ENCODE measurements at regions not wholly inside any gene's neighbourhood (a gene's known extent, or its start where the extent isn't known, plus 50 kb on each side); places are given as distances from the start of the nearest gene placed in this dataset.

DNA sequence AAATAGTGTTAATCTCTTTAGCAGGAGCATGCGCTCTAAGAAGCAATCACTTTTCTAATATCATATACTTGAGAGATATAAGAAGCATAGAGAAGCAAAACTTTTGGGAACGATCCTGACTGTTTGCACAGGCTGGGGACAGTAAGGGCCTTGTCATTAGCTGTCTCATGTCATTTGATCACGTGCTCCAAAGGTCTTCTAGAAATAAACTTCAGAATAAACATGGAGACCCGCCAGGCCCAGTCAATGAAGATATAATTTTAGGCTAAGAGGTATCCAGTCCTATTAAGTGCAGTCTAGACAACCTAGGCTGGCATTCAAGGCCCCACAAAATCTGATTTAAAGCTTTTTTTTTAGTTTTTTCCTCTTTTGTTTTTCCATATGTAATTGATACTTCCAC is 111.0 kb upstream of the APC start:
- DNase-seq = no peak

DNA sequence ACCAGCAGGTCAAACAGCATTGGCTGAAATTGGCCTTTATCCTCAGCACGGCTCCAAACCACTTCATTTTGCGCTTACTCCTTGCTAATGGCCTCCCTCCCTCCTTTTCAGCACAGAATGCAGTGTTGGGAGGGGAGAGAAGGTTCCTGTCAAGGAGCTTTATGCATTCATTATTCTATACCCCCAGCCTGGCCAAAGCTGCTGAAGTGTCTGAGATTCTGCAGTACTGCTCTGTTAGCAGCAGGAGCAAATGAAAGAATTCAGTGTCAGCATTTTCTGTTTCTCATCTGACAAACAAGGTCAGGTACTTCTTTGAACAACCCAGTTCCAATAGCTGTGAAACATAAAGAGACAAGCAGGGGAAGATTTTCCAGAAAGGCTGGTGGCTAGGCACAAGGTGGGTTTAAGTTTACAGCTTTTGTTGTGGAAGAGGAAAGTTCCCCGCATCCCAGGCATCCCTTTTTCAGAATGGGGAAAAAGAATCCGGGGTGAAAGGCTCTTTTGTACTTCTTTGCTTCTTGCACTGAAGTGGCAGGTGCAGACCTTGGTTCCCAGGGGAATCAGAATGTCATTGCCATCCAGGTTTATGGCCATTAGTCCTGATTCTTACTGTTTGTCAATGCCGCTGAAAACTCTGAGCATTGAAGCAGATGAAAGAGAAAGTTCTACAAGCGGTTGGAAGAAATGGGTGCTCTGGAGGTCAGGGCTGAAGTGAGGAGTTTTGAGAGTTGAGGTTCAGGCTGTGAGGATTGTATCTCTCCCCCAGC is 109.3 kb upstream of the APC start:
- no peak for DNase-seq

DNA sequence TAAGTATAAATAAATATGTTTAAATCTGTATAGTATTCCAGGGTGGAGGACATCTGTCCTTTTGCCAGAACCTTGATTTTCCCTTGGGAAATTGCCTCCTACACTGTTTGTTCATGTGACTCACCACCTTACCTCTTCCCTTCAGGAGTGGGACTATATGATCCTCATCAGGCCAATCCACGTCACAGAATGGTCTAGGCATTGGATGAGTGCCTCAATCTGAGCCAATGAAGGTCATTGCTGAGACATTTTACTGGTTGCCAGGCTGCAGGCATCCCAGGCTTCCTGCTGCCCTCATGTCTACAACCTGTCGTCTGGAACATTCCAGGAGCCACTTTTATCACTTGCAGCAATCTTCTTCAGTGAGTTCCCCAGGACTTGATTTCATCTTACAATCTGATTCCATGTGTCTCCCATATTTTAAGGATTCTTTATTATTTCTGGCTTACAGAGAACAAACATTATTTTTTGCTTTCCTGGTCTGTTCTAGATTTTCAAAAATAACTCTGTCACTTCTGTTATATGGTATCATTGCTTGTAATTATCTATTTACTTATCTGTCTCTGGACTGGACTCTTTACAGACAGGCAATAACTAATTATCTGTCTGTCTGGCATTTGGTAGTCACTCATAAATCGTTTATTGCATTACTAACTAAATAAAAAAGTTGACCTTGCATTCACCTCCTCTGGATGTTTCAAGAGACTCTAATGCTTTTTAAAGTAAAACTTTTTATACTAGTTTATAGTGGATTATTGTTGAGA is 107.3 kb upstream of the APC start:
- no peak for DNase-seq

DNA sequence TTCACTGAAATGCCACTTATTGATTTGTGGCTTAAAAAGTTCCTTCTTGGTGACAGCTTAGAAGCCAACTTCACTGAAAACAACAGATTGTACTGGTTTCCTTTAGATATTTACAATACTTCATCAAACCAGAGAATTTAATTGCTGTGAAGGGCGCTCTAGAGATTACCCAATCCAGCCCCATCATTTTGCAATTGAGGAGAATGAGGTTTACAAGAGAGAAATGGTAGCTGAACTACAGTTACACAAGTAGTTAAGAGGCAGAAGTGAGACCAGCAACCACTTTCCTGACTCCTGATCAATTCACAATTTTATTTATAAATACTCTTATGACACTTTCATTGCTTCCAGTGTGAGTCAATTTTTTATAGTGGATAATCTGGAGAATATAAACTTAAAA is 103.5 kb upstream of the APC start:
- DNase-seq = no peak

DNA sequence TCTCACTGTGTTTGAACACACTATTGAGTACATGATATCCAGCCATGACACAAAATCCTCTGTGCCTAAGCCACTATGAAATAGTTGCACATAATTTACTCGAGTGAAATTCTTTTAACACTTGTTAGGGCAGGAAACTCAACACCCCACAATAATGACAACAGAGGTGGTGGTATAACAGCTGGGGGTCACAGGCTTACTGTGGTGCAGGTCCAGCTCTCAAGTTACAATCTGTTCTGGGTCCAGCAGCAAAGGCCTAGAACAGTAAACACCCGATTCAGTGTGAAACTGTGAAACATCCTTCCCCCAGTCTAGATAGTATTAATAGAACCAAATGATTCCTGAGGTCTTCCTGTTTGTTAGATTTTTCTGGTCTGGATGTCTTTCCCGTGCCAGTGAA is 102.9 kb upstream of the APC start:
- no peak for DNase-seq

DNA sequence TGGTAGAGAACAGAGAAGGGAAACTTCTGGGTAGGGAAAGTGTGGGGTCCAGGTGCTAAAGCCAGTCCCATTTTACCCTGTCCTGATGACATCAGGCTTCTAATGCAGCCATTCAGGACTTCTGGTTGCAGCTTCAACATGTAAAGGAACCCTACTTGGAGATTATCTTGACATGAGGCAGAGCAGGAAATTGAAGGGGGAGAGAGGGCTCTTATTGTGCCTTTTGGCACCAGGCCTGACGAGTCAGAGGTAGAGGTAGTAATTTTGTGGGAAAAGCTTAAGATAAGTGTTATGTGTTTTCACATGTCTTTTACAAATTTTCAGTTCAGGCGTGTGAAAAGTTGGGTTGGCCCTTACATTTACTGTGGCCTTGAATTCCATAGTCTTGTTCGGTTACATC is 102.4 kb upstream of the APC start:
- no peak for DNase-seq

DNA sequence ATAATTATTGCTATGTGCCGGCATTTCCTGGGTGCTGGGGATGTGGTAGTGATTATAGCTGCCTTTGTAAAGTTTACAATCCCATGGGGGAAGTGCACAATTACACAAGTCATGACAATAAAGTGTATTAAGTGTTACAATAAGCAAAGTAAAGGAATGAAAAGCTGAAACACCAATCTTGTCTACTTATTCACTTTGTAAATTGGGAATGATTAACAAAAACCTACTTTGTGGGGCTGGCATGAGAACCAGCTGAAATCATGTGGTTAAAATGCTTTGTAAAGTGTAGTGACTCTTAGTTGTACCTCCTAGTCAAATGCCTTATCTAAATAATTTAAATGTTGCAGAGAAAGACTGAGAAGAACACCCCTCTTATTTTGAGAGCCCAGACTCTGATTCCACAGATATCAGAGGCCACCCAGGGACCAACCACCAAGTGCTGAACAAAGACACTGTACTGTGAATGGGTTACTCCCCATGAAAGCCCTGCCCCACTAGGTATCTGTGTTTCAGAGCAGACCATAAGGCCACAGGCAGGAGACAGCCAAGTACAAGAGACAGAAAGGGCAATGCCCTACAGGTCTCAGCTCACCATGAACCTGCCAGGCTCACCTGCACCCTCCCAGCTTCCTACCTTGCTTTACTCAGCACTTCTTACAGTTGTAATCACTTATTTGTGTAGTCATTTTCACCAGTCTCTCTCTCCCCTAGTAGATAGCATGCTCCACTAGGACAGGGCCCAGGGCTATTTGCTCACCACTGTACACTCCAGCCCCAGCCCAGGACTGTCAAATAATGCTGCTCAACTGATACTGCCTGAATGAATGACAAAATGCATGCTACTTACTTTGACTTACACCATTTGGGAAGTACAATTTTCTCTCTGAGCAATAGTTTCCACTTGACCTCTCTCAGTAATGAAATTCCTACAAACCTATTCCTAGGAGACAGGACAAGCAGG is 101.6 kb upstream of the APC start:
- no peak for DNase-seq

DNA sequence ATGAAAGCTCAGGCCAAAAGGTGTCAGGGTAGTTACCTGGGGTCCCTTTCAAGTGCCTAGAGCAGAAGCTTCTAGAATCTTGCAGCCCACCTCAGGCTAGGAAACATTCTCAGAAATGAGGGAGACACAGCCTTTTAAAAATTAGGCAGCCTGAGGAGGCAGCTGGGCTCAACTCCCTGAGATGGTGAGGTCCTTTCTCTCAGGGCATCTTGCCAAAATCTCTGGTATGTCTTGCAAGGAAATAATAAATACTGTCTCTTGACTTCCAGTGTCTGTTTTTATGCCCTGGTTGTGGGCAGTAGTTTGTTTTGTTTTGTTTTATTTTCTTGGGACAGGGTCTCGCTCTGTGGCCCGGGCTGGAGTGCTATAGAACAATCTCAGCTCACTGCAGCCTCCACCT is 100.9 kb upstream of the APC start:
- DNase-seq = no peak

DNA sequence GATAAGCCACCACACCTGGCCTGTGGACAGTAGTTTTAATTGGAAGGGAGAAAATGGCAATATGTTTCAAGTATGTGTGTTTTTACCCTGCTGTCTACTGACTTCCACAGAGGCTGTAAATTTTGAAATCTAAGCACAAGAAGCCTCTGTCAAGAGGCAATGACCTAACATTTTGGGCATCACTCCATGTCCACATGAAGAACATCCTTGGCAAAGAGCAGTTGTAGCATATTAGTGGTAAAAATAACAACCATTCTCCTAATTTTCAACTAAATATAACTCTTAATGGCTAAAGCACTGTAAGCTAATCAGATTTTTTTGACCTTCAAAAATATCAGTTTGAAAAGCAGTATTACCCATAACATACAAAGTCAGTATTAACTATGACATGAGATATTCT is 100.3 kb upstream of the APC start:
- DNase-seq = no peak

DNA sequence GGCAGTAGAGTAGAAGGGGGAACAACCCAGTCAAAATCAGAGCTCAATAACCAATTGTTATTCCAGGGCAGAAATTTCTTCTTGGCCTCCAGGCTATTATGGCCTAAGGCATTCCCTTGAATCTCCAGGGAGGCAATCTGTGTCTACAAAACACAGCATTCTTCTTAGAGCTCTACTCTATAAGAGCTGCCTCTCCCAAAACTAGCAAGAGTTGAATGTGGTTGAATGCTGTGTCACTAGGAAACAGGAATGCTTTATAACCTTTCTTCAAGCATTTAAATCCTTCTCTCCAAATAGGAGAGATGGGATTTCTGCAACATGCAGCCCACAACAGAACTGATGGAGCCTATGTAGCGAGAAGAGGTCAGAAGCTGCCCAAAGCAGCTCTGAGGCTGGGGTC is 97.1 kb upstream of the APC start:
- DNase-seq = no peak

DNA sequence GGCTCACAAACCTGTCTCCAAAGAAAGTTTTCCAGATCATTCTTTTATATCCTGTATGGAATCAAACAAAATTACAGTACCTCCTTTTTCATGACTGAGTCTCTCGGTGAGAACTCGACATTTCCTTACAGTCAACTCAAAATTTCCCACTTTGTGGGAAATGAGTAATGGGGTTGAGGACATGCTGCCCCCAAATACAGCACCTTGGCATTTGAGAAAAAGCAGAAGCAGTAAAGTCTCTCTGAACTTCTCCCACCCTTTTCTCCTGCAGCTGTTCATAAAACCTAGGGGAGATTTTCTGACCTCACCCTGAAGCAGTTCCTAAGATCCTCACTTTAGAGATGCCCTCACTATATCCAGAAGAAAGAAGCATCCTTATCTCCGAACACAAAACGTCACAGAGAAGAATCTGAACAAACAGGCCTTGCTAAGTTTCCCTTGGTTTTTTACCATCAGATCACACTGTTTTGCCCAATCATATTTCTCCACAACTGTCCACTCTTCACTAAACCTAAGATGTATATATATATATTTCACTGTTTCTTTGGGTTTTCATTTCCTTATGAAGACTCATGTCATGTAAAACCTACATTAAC is 96.1 kb upstream of the APC start:
- DNase-seq = no peak

DNA sequence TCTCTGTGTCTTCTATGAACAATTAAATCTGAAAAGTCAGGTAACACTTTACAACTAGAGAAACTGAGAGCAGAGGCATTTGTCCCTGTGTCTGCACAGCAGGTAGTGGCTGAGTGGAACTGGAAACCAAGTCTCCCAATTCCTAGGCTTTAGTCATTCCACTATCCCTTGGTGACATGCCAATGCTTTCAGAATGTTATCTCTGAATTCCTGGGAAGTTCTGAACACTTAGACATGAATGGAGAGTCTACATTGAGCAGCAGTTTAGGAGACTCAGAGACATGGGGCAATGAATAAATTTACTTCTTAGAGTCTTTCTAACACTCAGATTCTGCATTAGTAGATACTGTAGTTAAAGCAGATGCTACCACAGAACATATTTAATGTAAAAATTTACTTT is 94.8 kb upstream of the APC start:
- DNase-seq = no peak

DNA sequence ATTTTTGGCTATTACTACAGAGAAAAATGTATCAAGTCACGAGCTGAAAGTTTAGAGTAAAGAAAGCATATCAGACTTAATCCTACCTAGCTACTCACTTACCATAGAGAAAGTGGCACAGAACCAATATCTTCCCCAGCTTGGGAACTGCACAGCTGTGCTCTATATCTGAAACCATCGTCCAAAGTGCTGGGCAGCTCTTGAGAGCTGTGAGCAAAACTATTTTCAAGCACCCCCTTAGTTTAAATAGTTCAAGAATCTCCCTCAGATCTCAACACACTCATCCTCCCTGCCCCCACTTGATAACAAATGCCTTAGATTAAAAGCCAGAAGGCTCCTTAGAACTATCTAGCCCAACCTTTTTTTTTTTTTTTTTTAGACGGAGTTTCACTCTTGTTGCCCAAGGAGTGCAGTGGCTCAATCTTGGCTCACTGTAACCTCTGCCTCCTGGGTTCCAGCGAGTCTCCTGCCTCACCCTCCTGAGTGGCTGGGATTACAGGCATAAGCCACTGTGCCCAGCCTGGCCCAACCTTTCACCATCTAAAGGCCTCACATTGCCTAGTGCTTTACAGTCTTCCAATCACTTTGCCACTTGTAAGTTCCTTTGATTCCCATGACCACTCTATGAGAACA is 94.2 kb upstream of the APC start:
- no peak for DNase-seq

DNA sequence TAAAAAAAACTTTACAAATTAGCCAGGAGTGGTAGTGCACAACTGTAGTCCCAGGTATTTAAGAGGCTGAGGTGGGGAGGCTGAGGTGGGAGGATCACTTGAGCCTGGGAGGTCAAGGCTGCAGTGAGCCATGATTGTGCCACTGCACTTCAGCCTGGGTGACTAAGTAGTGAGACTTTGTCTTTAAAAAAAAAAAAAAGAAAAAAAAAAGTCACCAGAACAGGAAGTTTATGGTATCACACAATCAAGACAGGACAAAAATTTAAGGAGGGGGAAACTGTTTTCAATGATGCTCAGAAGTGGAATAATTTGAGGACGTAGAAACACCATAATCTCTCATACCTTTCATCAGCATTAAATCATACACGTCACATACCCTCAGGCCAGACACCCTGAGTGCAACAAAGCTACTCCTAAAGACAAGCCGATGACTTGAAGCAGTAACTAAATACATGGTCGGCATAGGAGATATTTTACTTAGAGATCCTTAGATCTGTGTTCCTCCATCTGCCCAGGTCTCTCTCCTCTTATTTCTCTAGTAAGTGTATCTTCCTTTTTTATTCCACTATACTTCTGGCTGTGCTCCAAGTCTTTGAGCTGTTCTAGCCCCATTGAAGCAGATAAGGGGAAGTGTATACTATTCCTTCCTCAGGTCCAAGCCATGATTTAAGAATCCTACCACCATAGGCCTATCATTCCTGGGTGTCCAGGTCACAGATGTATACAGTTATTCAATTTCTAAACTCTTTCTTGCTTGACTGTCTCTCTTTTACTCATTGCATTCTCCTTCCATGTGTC is 91.3 kb upstream of the APC start:
- DNase-seq = no peak

DNA sequence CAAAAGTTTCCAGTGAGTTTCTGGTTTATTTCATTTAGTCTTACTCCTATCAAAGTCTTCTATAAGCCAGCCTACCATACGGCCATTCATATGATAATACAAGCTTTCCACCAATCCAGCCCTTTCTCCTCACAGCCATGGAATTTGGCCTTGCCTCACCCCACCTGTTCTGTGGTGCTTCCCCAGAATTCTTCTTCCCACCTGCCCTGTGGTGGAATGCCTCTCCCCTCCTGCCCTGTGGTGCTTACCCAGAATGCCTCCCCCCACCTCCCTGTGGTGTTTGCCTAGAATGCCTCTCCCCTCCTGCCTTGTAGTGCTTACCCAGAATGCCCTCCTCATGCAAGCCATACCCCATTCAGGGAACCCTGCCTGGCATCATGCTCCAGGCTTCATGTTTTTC is 90.3 kb upstream of the APC start:
- no peak for DNase-seq

DNA sequence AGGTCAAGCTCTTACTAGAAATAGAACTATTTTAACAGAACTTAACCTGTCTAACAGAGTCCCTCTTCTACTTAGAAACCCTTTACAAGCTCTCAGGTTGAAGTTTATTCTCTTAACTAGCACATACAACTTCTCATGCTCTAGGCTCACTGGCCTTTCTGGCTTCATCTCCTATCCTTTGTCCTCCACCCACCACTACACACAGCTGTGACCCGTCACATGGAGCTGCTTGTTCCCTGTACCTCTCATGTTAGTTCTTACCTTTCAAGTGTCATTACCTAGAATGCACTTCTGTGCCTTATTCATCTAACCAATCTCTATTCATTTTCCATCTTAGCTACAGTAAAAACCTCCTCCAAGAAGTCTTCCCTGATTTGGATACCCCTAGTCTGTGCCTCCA is 89.4 kb upstream of the APC start:
- no peak for DNase-seq

DNA sequence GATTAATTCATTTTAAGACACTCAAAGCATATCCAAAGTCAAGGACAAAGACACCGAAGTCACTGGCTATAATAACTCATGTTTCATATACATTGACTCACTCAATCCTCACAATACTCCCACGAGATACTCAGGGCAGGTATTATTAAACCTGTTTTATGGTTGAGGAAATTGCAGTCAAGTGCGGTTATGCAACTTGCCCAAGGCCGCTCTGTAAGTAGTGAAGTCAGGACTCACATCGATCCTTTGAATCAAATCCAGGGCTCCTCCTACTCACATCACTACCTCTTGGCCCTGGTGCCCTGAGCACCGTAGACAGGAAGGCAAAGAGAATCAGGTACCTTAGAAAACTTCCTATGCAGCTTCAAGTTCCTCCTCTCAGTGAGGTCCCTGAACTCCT is 87.8 kb upstream of the APC start:
- no peak for DNase-seq

DNA sequence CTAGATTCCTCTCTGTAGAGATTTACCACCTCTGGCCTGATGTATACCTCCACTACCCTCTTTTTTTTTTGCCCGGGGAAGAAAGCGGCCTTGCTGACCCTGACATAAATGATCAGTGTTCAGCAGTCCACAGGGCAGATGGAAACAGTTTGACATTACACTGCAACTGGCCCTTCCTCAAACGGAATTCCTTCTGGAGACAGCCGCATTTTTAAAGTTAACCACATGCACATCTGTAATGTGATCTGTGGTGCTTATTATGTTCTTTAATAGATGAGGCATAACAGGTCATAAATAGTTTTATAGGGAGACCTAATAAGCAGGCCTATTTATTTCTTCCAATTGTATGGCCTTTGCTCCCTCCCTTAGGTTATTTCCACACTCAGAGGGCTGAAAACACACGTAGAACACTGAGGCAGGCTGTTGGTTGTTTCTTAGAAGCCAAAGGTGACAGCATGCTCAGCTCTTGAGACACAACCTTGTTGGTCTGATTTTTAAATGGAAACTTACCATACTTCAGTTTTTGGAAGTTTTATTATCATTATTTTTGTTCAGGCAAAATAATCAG is 84.0 kb upstream of the APC start:
- no peak for DNase-seq

DNA sequence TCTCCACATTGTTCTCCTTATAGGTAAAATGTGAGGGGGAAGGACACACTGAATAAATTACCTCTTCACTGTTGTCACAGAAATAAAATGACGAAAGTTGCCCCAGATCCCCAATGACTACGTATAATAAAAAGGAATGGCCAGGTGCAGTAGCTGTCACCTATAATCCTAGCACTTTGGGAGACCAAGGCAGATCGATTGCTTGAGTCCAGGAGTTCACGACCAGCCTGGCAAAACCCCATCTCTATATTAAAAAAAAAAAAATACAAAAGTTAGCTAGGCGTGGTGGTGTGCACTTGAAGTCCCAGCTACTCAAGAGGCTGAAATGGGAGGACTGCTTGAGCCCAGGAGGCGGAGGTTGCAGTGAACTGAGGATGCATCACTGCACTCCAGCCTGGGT is 82.2 kb upstream of the APC start:
- DNase-seq = no peak

DNA sequence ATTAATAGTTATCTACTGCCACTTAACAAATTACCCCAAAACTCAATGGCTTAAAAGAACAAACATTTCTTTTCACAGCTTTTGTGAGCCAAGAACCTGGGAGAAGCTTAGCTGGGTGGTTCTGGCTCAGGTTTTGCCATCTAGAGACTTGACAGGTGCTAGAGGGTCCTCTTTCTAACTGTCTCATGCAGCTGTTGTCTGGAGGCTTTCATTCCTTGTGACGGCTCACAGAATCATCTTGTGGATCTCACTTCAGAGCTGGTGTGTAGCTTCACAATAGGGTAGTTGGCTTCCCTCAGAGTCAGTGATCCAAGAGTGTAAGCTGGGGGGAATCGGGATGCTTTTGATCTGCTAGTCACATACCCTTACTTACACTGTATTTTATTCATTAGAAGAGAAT is 81.2 kb upstream of the APC start:
- no peak for DNase-seq

DNA sequence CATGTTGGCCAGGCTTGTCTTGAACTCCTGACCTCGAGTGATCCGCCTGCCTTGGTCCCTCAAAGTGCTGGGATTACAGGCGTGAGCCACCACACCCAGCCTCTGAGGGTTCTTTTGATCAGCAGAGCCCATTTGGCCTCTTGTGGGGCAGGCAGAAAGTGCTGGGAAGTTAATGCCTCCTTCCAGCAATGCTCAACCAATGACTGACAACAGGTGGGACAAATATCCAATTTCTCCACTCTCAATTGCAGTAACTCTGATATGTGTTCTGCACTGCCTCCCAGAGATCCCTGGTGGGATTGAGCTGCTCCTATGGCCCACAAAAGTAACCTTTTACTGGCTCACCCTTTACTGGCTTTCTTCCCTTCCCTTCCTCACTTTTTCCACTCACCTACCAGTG is 79.9 kb upstream of the APC start:
- no peak for DNase-seq
